ENCODE measurements at regions not wholly inside any gene's neighbourhood (a gene's known extent, or its start where the extent isn't known, plus 50 kb on each side); places are given as distances from the start of the nearest gene placed in this dataset.
"Not testable (repeated sequence)": the region's sequence is repeated elsewhere in the genome, so short reads cannot be mapped to it uniquely, and the experiment has no call there.

- DNase-seq (ENCODE audit: low spot score), result no peak
These were observed 112.7 kb upstream of the CTBP2 start for GRCh38 chr10:125273023-125273422.

- DNase-seq (ENCODE audit: low spot score), result no peak
These were observed 109.4 kb upstream of the CTBP2 start for GRCh38 chr10:125269716-125270115.

- no peak for DNase-seq (ENCODE audit: low spot score)
These were observed 106.6 kb upstream of the CTBP2 start for GRCh38 chr10:125266966-125267365.

- no peak for DNase-seq (ENCODE audit: low spot score)
These were observed 106.2 kb upstream of the CTBP2 start for GRCh38 chr10:125266541-125266940.

- DNase-seq (ENCODE audit: low spot score), result no peak
These were observed 105.2 kb upstream of the CTBP2 start for GRCh38 chr10:125265579-125265955.

- no peak for DNase-seq (ENCODE audit: low spot score)
These were observed 104.6 kb upstream of the CTBP2 start for GRCh38 chr10:125264757-125265578.

GRCh38 chr10:125264091-125264490 is 103.7 kb upstream of the CTBP2 start:
- no peak for DNase-seq (ENCODE audit: low spot score)

- DNase-seq (ENCODE audit: low spot score), result peak; percentile 82
These were observed 103.2 kb upstream of the CTBP2 start for GRCh38 chr10:125263551-125263950.

GRCh38 chr10:125262920-125263319 is 102.6 kb upstream of the CTBP2 start:
- DNase-seq (ENCODE audit: low spot score), result no peak

GRCh38 chr10:125262409-125262808 is 102.0 kb upstream of the CTBP2 start:
- no peak for DNase-seq (ENCODE audit: low spot score)

GRCh38 chr10:125261491-125262186 is 101.3 kb upstream of the CTBP2 start:
- no peak for DNase-seq (ENCODE audit: low spot score)

- no peak for DNase-seq (ENCODE audit: low spot score)
These were observed 99.9 kb upstream of the CTBP2 start for GRCh38 chr10:125260260-125260659.

GRCh38 chr10:125259651-125260050 is 99.3 kb upstream of the CTBP2 start:
- DNase-seq (ENCODE audit: low spot score), result no peak

GRCh38 chr10:125258676-125259075 is 98.3 kb upstream of the CTBP2 start:
- DNase-seq (ENCODE audit: low spot score), result no peak

- DNase-seq (ENCODE audit: low spot score), result no peak
These were observed 97.3 kb upstream of the CTBP2 start for GRCh38 chr10:125257521-125258108.

- DNase-seq (ENCODE audit: low spot score), result no peak
These were observed 95.7 kb upstream of the CTBP2 start for GRCh38 chr10:125256026-125256425.

GRCh38 chr10:125252937-125253336 is 92.6 kb upstream of the CTBP2 start:
- no peak for DNase-seq (ENCODE audit: low spot score)

- DNase-seq (ENCODE audit: low spot score), result not testable (repeated sequence)
These were observed 90.5 kb upstream of the CTBP2 start for GRCh38 chr10:125250834-125251233.

- no peak for DNase-seq (ENCODE audit: low spot score)
These were observed 89.6 kb upstream of the CTBP2 start for GRCh38 chr10:125249948-125250347.

GRCh38 chr10:125248489-125248888 is 88.1 kb upstream of the CTBP2 start:
- no peak for DNase-seq (ENCODE audit: low spot score)

GRCh38 chr10:125247576-125247975 is 87.2 kb upstream of the CTBP2 start:
- no peak for DNase-seq (ENCODE audit: low spot score)

GRCh38 chr10:125243532-125244253 is 83.3 kb upstream of the CTBP2 start:
- DNase-seq (ENCODE audit: low spot score), result no peak

- DNase-seq (ENCODE audit: low spot score), result no peak
These were observed 78.3 kb upstream of the CTBP2 start for GRCh38 chr10:125238682-125239081.
